Rectal smooth muscle tissue (tissue), 1 donor: ENCODE measurements at regions not wholly inside any gene's neighbourhood (a gene's known extent, or its start where the extent isn't known, plus 50 kb on each side); places are given as distances from the start of the nearest gene placed in this dataset.
"Not testable (repeated sequence)": the region's sequence is repeated elsewhere in the genome, so short reads cannot be mapped to it uniquely, and the experiment has no call there.

ENCODE experiments used
- H3K27ac ChIP-seq: one replicate; pipeline ENCODE4 v1.7.0; 2013; ENCODE audit warnings: low read depth, low read length, inconsistent platforms
- H3K27me3 ChIP-seq: one replicate; pipeline ENCODE4 v1.7.0; 2013; ENCODE audit warnings: low read length; ENCODE audit not compliant: control insufficient read depth, insufficient read depth
- H3K36me3 ChIP-seq: one replicate; pipeline ENCODE4 v1.7.0; 2013; ENCODE audit warnings: low read length; ENCODE audit not compliant: control insufficient read depth, insufficient read depth
- H3K4me1 ChIP-seq: one replicate; pipeline ENCODE4 v1.7.0; 2013; ENCODE audit warnings: low read length; ENCODE audit not compliant: control insufficient read depth, insufficient read depth
- H3K4me3 ChIP-seq: one replicate; pipeline ENCODE4 v1.7.0; 2013; ENCODE audit warnings: low read length
- H3K9ac ChIP-seq: one replicate; pipeline ENCODE4 v1.7.0; 2013; ENCODE audit warnings: low read length

DNA sequence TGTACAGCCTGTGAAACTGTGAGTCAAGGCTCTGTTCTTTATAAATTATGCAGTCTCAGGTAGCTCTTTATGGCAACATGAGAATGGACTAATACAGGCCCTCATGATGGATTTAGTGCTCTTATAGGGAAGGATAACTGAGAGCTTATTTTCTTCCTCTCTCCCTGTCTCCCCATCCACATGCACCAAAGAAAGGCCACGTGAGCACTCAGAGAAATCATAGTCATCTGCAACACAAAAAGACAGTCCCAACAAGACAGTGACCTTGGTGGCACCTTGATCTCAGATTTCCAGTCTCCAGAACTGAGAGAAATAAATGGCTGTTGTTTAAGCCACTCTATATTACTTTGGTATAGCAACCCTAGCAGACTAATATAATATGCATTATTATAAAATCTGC is 2133.6 kb upstream of the ACO1 start:
- H3K27ac ChIP-seq, result no peak overlapping the region
- H3K4me3 ChIP-seq, result no peak overlapping the region
- no peak overlapping the region for H3K9ac ChIP-seq

DNA sequence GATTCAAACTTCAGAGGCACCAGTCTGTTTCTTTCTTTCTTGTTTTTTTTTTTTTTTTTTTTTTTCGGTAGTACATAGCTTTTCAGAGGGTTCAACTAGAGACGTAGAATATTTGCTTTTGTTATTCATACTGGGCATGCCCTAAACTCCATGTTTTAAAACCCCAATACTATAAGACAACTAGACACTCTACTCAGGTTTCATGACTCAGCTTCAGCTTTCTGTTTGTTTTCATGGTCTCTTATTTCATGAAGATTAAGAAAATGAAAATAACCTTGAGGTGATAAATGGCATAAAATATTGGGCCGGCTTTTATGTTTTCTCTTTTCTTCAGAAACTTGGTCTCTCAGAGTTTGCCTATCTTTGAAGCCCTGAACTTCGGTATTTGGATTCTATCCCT is 2126.3 kb upstream of the ACO1 start:
- H3K4me3 ChIP-seq, result no peak overlapping the region
- no peaks in the 10 kb centered on the region for H3K36me3 ChIP-seq
- no peak overlapping the region for H3K27ac ChIP-seq
- no peak overlapping the region for H3K9ac ChIP-seq
- H3K27me3 ChIP-seq, result no peaks in the 10 kb centered on the region
- H3K4me1 ChIP-seq, result no peaks in the 10 kb centered on the region

More for the DNA sequence above, 2133.6 kb upstream of the ACO1 start:
- Histone ChIP-seq H3K27me3 (no peaks in the 10 kb centered on the region), H3K4me1 (no peaks in the 10 kb centered on the region), H3K36me3 (no peaks in the 10 kb centered on the region)

DNA sequence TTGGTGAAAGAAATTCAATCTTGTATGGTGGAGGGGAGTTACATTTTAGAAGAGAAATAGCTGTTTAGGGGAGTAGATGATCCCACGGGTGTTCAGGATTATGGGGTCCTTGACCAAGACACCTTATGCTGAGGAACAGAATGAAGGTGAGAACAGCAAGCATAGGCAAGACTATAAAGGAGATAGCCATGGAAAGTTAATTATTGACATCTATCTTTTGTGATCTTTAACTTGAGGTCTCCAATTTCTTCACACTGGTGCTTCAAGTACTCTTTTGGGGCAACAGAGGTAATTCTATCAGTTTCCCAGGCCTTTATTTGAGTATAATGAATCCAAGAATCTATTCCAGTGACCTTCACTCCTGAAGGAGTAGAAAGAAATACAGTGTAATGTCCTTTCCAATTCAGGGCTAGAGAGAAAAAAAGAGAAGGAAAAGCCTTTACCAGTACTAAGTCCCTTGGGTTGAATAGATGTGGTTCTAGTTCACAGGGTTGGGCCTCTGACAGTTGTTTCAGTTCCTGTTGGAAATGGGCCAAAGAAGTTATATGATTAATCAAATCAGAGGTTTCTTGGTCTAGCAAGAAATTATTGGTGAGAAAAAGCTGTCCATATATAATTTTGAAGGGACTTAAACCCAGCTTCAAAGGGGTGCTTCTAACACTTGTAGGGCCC is 2104.1 kb upstream of the ACO1 start:
- Histone ChIP-seq H3K27ac (no peak overlapping the region), H3K27me3 (no peaks in the 10 kb centered on the region), H3K4me1 (no peaks in the 10 kb centered on the region), H3K36me3 (no peaks in the 10 kb centered on the region), H3K4me3 (no peak overlapping the region), H3K9ac (no peak overlapping the region)

DNA sequence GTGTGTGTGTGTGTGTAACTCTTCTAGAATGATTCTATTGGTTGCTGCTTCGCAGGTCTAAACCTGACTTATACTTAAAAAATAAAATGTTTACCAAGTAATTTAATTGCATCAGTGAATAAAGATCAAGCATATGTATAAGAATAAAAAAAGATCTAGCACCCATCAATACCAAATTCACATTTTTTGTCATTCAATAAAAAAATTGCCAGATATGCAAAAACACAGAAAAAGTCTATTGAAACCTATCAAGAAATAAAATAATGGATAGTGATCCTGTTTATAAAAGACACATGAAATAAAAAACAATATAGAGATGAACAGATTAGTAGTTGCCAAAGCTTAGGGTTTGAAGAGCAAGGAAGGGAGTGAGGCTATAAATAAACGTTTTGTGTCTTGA is 2095.0 kb upstream of the ACO1 start:
- H3K9ac ChIP-seq, result no peak overlapping the region
- H3K27ac ChIP-seq, result no peak overlapping the region
- H3K4me1 ChIP-seq, result no peaks in the 10 kb centered on the region
- no peaks in the 10 kb centered on the region for H3K27me3 ChIP-seq
- H3K36me3 ChIP-seq, result no peaks in the 10 kb centered on the region
- no peak overlapping the region for H3K4me3 ChIP-seq

DNA sequence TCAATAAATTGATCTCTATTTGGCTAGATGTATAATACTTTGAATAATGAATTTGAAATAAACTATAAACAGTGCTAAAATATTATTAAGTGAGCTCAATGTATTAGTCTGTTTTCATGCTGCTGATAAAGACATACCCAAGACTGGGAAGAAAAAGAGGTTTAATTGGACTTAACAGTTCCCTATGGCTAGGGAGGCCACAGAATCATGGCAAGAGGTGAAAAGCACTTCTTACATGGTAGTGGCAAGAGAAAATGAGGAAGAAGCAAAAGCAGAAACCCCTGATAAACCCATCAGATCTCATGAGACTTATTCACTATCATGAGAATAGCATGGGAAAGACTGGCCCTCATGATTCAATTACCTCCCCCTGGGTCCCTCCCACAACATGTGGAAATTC is 2092.4 kb upstream of the ACO1 start:
- not testable (repeated sequence) for H3K27ac ChIP-seq, H3K4me3 ChIP-seq, H3K4me1 ChIP-seq, H3K36me3 ChIP-seq, H3K27me3 ChIP-seq, H3K9ac ChIP-seq

DNA sequence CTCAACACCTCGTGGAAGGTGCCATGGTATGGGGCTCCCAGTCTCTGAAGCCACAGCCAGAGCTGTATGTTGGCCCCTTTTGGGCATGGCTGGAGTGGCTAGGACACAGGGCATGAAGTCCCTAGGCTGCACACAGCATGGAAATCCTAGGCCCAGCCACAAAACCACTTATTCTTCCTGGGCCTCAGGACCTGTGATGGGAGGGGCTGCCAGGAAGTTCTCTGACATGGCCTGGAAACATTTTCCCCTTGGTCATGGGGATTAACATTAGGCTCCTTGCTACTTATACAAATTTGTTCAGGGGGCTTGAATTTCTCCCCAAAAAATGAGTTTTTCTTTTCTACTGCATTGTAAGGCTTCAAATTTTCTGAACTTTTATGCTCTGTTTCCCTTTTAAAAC is 2091.2 kb upstream of the ACO1 start:
- Histone ChIP-seq H3K27ac (no peak overlapping the region), H3K36me3 (no peaks in the 10 kb centered on the region), H3K9ac (no peak overlapping the region), H3K27me3 (no peaks in the 10 kb centered on the region), H3K4me3 (no peak overlapping the region), H3K4me1 (no peaks in the 10 kb centered on the region)

DNA sequence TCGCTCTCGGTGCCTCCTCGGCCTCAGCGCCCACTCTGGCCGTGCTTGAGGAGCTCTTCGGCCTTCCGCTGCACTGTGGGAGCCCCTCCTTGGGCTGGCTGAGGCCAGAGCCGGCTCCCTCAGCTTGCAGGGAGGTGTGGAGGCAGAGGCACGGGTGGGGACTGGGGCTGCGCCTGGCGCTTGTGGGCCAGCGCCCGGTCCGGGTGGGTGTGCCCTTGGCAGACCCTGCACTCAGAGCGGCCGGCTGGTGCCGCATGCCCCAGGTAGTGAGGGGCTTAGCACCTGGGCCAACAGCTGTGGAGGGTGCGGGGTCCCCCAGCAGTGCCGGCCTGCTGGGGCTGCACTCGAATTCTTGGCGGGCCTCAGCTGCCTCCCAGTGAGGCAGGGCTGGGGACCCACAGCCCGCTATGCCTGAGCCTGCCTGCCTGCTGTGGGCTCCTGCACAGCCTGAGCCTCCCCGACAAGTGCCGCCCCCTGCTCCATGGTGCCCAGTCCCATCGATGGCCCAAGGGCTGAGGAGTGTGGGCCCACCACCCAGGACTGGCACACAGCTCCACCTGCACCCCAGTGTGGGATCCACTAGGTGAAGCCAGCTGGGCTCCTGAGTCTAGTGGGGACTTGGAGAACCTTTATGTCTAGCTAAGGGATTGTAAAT is 2085.2 kb upstream of the ACO1 start:
- Histone ChIP-seq H3K4me3 (no peak overlapping the region), H3K9ac (no peak overlapping the region), H3K4me1 (no peaks in the 10 kb centered on the region), H3K27ac (no peak overlapping the region), H3K36me3 (no peaks in the 10 kb centered on the region), H3K27me3 (no peaks in the 10 kb centered on the region)

DNA sequence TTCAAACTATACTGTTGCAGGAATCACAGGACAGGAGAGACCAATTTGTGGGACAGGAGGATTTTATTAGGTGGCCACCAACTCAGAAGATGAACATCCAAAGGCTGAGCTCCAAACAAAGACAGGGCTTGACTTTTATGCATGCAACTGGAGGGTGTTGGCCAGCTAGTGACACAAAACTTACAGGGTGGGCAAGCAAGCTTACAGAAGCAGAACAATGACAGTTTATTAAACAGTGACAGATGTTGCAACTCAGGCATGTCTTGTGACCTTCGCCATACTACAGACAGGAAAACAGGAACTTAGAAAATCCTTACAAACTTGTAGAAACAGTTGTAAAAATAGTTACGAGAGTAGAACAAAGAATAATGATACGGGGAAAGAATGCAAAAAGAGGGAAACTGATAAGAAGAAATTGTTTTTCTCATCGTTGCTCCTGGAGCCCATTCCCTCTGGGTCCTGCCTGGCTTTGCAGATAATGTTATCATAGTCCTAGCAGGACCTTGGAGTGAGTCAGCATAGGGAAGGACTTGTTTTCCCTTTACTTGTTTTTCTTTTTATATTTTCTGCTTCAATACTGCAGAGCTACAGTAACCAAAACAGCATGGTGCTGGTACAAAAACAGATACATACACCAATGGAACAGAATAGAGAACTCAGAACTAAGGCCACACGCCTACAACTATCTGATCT is 2083.0 kb upstream of the ACO1 start:
- Histone ChIP-seq H3K27ac (no peak overlapping the region), H3K9ac (no peak overlapping the region), H3K4me3 (no peak overlapping the region), H3K36me3 (no peaks in the 10 kb centered on the region), H3K27me3 (no peaks in the 10 kb centered on the region), H3K4me1 (no peaks in the 10 kb centered on the region)

DNA sequence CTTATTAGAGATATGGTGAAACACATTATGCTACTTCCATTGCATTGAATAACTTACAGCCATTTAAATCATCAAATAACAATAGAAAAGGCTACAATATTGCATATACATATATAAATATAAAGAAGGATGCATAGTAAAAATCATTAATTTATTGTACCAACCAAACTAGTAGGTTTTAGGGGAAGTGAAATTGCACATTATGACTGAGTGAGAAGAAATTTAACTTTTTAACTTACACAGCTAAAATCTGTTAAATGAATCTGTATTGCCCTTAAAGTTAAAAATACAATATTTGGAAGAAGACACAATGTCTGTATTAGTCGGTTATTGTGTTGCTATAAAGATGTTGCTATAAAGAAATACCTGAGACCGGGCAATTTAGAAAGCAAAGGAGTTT is 2073.7 kb upstream of the ACO1 start:
- Histone ChIP-seq H3K4me3 (no peak overlapping the region), H3K4me1 (no peaks in the 10 kb centered on the region), H3K27ac (no peak overlapping the region), H3K27me3 (no peaks in the 10 kb centered on the region), H3K9ac (no peak overlapping the region), H3K36me3 (no peaks in the 10 kb centered on the region)

DNA sequence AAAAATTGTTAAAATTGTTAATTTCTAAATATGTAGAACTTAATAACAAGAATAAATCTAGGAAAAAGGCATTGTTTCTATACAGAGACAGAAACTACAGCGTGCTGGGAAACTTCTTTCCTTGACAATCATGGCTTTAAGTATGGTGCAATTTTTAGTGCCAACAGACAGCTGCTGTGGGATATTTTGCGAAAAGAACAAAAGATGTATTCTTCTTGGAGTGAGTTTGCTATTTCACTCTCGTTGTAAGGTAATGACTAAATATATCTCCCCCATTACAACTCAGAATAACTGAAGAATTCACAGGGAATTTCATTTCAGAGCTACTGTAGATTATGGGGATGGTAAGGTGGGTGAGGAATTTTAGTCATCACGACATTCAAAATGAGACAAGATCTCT is 2055.0 kb upstream of the ACO1 start:
- no peak overlapping the region for H3K9ac ChIP-seq
- no peak overlapping the region for H3K4me3 ChIP-seq
- H3K36me3 ChIP-seq, result no peaks in the 10 kb centered on the region
- no peaks in the 10 kb centered on the region for H3K27me3 ChIP-seq
- H3K4me1 ChIP-seq, result no peaks in the 10 kb centered on the region
- no peak overlapping the region for H3K27ac ChIP-seq

DNA sequence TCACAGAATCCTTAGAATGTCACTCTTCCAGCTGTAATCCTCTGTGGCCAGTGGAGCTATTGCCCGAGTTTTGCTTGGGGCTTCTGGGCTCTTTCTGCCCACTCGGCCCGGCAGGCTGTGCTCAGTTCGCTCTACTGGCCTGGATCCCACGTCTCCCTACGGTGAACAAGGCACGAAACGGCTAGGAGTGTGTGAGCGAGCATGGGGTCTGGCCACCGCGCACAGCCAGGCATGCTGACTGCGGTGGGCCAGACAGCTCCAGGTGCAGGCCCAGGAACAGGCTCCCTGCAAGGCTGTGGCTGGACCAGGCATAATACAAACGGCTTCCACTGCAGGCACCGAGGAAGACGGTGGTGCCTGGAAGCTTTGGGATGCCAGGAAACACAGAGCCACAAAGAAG is 2035.5 kb upstream of the ACO1 start:
- Histone ChIP-seq H3K27me3 (no peaks in the 10 kb centered on the region), H3K9ac (no peak overlapping the region), H3K4me3 (no peak overlapping the region), H3K27ac (no peak overlapping the region), H3K4me1 (no peaks in the 10 kb centered on the region), H3K36me3 (no peaks in the 10 kb centered on the region)

DNA sequence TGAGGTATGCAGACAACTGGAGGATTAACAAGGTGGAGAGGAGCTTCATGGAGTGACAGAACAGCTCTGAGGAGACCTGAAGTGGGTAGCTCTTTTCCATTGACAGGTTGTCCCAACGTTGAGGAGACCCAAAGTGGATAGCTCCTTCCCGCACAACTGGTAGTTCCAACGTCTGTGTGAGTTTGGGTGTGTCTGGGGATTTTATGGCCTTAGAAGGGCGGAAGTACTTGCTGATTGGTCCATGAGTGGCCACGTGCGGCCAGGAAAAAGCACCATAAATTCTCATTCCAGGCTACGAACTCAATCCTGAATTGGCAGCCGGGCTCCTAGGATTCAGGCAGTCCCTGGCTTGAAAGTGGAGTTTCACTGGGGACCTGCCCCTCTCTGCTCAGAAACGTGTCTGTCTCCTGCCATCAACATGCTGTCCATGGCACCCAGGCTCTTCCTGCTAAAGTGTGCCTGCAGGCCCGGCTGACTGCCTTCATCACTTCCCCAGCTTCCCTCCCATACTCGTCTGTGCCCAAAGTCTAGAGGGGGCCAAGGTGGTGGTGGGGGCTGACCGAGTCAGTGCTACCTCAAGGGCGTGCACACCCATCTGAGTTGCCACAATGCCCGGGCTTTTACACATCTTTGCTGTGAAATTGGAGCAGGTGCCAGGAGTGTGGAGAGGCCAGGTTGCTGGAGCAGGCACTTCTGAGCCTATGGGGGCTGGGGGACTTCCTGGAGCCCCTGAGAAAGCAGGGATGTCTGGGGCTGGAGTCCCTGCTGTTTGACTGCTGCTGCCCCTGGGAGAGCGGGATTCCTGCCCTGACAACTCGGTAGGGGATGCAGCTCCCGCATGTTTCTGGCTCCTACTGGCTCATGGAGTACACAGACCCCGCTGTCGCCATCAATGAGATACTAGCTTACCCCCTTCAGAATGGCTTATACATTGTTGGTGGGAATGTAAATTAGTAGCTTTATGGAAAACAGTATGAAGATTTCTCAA is 2034.6 kb upstream of the ACO1 start:
- no peaks in the 10 kb centered on the region for H3K36me3 ChIP-seq
- H3K27ac ChIP-seq, result no peak overlapping the region
- H3K27me3 ChIP-seq, result no peaks in the 10 kb centered on the region
- no peaks in the 10 kb centered on the region for H3K4me1 ChIP-seq
- no peak overlapping the region for H3K4me3 ChIP-seq
- no peak overlapping the region for H3K9ac ChIP-seq
